K562 (cell line): ENCODE measurements at regions not wholly inside any gene's neighbourhood (a gene's known extent, or its start where the extent isn't known, plus 50 kb on each side); places are given as distances from the start of the nearest gene placed in this dataset.

ENCODE experiments used
- ATAC-seq: fragments of 200-7000 bp; cut with Tn5 transposase; 3 replicates; pipeline ENCODE4 v1.9.1; 2020; ENCODE audit warnings: moderate library complexity
- BruUV-seq: library from RNA; stranded (reverse); fragments of 400-500 nt; replicated peaks from 2 replicates; lab custom pipeline; 2021; lab: Mats Ljungman, UMichigan
- CTCF ChIA-PET: fragments of 300-600 bp; formaldehyde crosslinking; extraction: SDS; loops from one replicate; lab custom pipeline; 2021; ENCODE audit warnings: low intra/inter-chr PET ratio; lab: Yijun Ruan, JAX
- POLR2A ChIA-PET: fragments of 300-600, 350-650 bp; sonication (Branson Sonifier 250); formaldehyde crosslinking; extraction: SDS; loops from one replicate; lab custom pipeline; 2021; ENCODE audit warnings: antibody characterized with exemption, inconsistent platforms; lab: Yijun Ruan, JAX
- DNase-seq, 4 experiments: peaks; one replicate each; pipeline versions ENCODE4 v3.0.0 to v3.0.0-alpha.2; 2011 to 2018; ENCODE audit warnings: low spot score in 3 of 4, mixed read lengths in 3 of 4; ENCODE audit errors: extremely low read depth in 1 of 4
- FAIRE-seq: peaks from 2 replicates; lab custom pipeline; 2011; peaks lifted over from hg19 to GRCh38; lab: Jason Lieb, UNC
- H2AFZ ChIP-seq: 2 replicates; pipeline ENCODE4 v1.6.0; 2011; ENCODE audit warnings: low read depth, low read length, control low read depth, inconsistent platforms
- H3K27ac ChIP-seq: fragments of 200-600 bp; 3 replicates; pipeline ENCODE4 v1.8.0; 2011; ENCODE audit warnings: low read depth, mild to moderate bottlenecking, control low read depth, inconsistent platforms, low read length, moderate library complexity, mixed read lengths; ENCODE audit errors: extremely low read depth
- H3K27me3 ChIP-seq, 2 experiments: fragments of 300-600 bp in 1 of 2; 2 replicates in 1 of 2; 3 replicates in 1 of 2; pipeline versions ENCODE4 v1.6.0 to v1.8.0; 2011; ENCODE audit warnings: inconsistent platforms in 2 of 2, low read length in 2 of 2, mild to moderate bottlenecking in 1 of 2, mixed read lengths in 1 of 2, moderate library complexity in 1 of 2; ENCODE audit not compliant: control insufficient read depth in 2 of 2, insufficient read depth in 2 of 2
- H3K36me3 ChIP-seq: fragments of 300-600 bp; 3 replicates; pipeline ENCODE4 v1.8.0; 2011; ENCODE audit warnings: mild to moderate bottlenecking, low read length, inconsistent platforms; ENCODE audit not compliant: control insufficient read depth, insufficient read depth
- H3K4me1 ChIP-seq, 2 experiments: fragments of 200-600 bp in 1 of 2; replicated peaks in 1 of 2; 2 replicates in 1 of 2; 3 replicates in 1 of 2; pipeline versions ENCODE4 v1.5.1 to v1.8.0; 2011; ENCODE audit warnings: inconsistent platforms in 2 of 2, low read length in 2 of 2, mild to moderate bottlenecking in 1 of 2, mixed read lengths in 1 of 2, moderate library complexity in 1 of 2; ENCODE audit not compliant: control insufficient read depth in 2 of 2, insufficient read depth in 2 of 2
- H3K4me2 ChIP-seq: 2 replicates; pipeline ENCODE4 v1.6.1; 2011; ENCODE audit warnings: low read length, control low read depth, inconsistent platforms, mixed read lengths; ENCODE audit not compliant: insufficient read depth
- H3K4me3 ChIP-seq: fragments of 200-600 bp; sonication (generic), shearing (Covaris generic); 2 replicates; pipeline ENCODE4 v1.5.1; 2016; ENCODE audit warnings: control low read depth, inconsistent platforms
- H3K79me2 ChIP-seq: fragments of 200-600 bp; 3 replicates; pipeline ENCODE4 v1.8.0; 2011; ENCODE audit warnings: low read length, inconsistent platforms; ENCODE audit not compliant: control insufficient read depth, insufficient read depth
- H3K9ac ChIP-seq, 2 experiments: 2 replicates each; pipeline versions ENCODE4 v1.6.0 to v1.6.1; 2011; ENCODE audit warnings: low read depth in 2 of 2, low read length in 2 of 2, control low read depth in 1 of 2, inconsistent platforms in 1 of 2, mild to moderate bottlenecking in 1 of 2, mixed read lengths in 1 of 2; ENCODE audit not compliant: insufficient read depth in 1 of 2
- H3K9me1 ChIP-seq: one replicate; pipeline ENCODE4 v1.6.0; 2011; ENCODE audit warnings: inconsistent platforms, mild to moderate bottlenecking, low read length, moderate library complexity; ENCODE audit not compliant: control insufficient read depth, insufficient read depth
- H3K9me3 ChIP-seq: replicated peaks from 2 replicates; pipeline ENCODE4 v1.5.1; 2011; ENCODE audit warnings: low read depth, low read length, inconsistent platforms; ENCODE audit not compliant: control insufficient read depth, insufficient read depth
- H4K20me1 ChIP-seq: replicated peaks from 2 replicates; pipeline ENCODE4 v1.6.1; 2011; ENCODE audit warnings: low read length, inconsistent platforms, mixed read lengths; ENCODE audit not compliant: control insufficient read depth, insufficient read depth
- ELF4 ChIP-seq: fragments of 450-650 bp; formaldehyde crosslinking; IDR thresholded peaks from 2 replicates; pipeline ENCODE4 v1.4.0; 2022; ENCODE audit warnings: missing genetic modification characterization
- FUS ChIP-seq: fragments of 200-400 bp; formaldehyde crosslinking; optimal IDR thresholded peaks from 2 replicates; pipeline ENCODE3; 2017; ENCODE audit warnings: low read depth, low read length
- GTF2F1 ChIP-seq: IDR thresholded peaks from 2 replicates; pipeline ENCODE4 v1.6.1; 2011; ENCODE audit warnings: low read depth, low read length, improper control_type of control experiment
- HCFC1 ChIP-seq: IDR thresholded peaks from 2 replicates; pipeline ENCODE4 v1.6.1; 2012; ENCODE audit warnings: low read depth, low read length, improper control_type of control experiment
- HNRNPLL ChIP-seq: fragments of 200-400 bp; formaldehyde crosslinking; IDR thresholded peaks from 2 replicates; pipeline ENCODE4 v1.6.1; 2017; ENCODE audit warnings: low read length, low read depth, mild to moderate bottlenecking; ENCODE audit not compliant: poor library complexity, severe bottlenecking
- HNRNPUL1 ChIP-seq: fragments of 200-400 bp; formaldehyde crosslinking; IDR thresholded peaks from 2 replicates; pipeline ENCODE4 v1.6.1; 2017; ENCODE audit warnings: low read length
- NR3C1 ChIP-seq: sonication (generic); formaldehyde crosslinking; IDR thresholded peaks from 2 replicates; pipeline ENCODE4 v1.8.1; 2022; ENCODE audit warnings: missing genetic modification reagents
- PHF21A ChIP-seq: fragments of 450-650 bp; IDR thresholded peaks from 2 replicates; pipeline ENCODE4 v1.6.1; 2017; ENCODE audit warnings: low read depth, borderline replicate concordance
- POLR3A ChIP-seq: IDR thresholded peaks from 2 replicates; pipeline ENCODE4 v1.6.1; 2011; ENCODE audit warnings: borderline replicate concordance, mild to moderate bottlenecking, moderate library complexity; ENCODE audit not compliant: insufficient read length, insufficient read depth; ENCODE audit errors: extremely low read depth
- PTRF ChIP-seq: fragments of 450-650 bp; IDR thresholded peaks from 2 replicates; pipeline ENCODE4 v1.6.1; 2016; ENCODE audit warnings: mild to moderate bottlenecking, missing genetic modification characterization, missing compliant biosample characterization
- RFX1 ChIP-seq: fragments of 450-650 bp; IDR thresholded peaks from 2 replicates; pipeline ENCODE4 v1.6.1; 2016; ENCODE audit warnings: mild to moderate bottlenecking, moderate library complexity
- SMC3 ChIP-seq: conservative IDR thresholded peaks from 2 replicates; pipeline ENCODE4 v1.6.1; 2011; ENCODE audit warnings: low read depth, low read length, improper control_type of control experiment; ENCODE audit not compliant: insufficient read depth
- STAT5A ChIP-seq: IDR thresholded peaks from 2 replicates; pipeline ENCODE4 v1.6.1; 2012; ENCODE audit warnings: low read length, inconsistent platforms, borderline replicate concordance
- STAT6 ChIP-seq: sonication (generic); formaldehyde crosslinking; IDR thresholded peaks from 2 replicates; pipeline ENCODE4 v1.8.1; 2023; ENCODE audit warnings: mild to moderate bottlenecking, missing genetic modification reagents
- TEAD1 ChIP-seq, 2 experiments: fragments of 450-650 bp in 1 of 2; sonication (generic) in 1 of 2; formaldehyde crosslinking; IDR thresholded peaks; 2 replicates each; pipeline versions ENCODE4 v1.4.0 to v1.8.0; 2020 to 2022; ENCODE audit warnings: mild to moderate bottlenecking in 2 of 2, missing genetic modification reagents in 1 of 2
- ZBTB1 ChIP-seq: sonication (generic); formaldehyde crosslinking; IDR thresholded peaks from 2 replicates; pipeline ENCODE4 v1.8.1; 2023; ENCODE audit warnings: missing genetic modification reagents, low read depth, mild to moderate bottlenecking, borderline replicate concordance
- ZFX ChIP-seq: sonication (generic); formaldehyde crosslinking; IDR thresholded peaks from 2 replicates; pipeline ENCODE4 v1.8.0; 2022; ENCODE audit warnings: mild to moderate bottlenecking, missing genetic modification reagents, moderate library complexity
- WGBS: fragments of 100-300 bp; shearing (Covaris generic); methylation state at CpG from one replicate; pipeline ENCODE4 v1.1.6; 2016; ENCODE audit warnings: low coverage, mixed read lengths; ENCODE audit not compliant: insufficient coverage; ENCODE audit errors: missing lambda C conversion rate; 5-methylcytosine and 5-hydroxymethylcytosine counted together
- in situ Hi-C: fragments of 300-500 bp; cut with MboI; formaldehyde crosslinking; loops from 4 replicates; pipeline ENCODE4 v1.15.0; 2018; ENCODE audit warnings: inconsistent platforms, mixed read lengths
- intact Hi-C: fragments of 100-400 bp; cut with micrococcal nuclease; formaldehyde crosslinking; loops from 2 replicates; pipeline ENCODE4 v1.14.2; 2022

DNA sequence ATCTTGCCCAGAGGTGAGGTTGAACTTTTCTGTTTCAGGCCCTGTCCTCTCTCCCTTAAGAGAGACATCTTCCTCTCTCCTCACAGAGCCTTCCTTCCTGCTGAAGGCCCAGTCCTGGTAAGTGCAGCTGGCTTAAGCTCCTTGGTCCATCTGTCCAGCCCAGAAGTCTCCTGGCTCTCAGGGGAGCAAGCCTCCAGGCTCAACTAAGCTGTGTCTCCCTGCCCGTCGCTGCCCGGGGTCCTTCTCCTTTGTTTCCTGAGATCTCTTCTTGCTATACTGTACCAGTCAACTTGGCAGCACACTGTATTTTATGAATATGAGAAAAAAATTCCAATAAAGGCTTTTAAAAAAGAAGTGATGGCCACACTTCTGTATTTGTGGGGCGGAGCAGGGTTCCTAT lies 77.4 kb downstream of the KCNF1 start:
- intact Hi-C loops = no loop called here
- no peak for ATAC-seq
- POLR2A ChIA-PET = interaction anchor here (0.6 to 0.8 kb wide), 2 partner anchors 14 to 31 kb away, joined by 3 read pairs; no protein-coding TSS in a partner anchor

GRCh38 chr2:10989782-10990181 lies 78.0 kb downstream of the KCNF1 start:
- Histone ChIP-seq H4K20me1 (no peaks in the 10 kb centered on the region), H3K9me1 (no peaks in the 10 kb centered on the region), H3K4me3 (no peak overlapping the region), H3K9me3 (no peaks in the 10 kb centered on the region), H3K36me3 (no peaks in the 10 kb centered on the region), H3K79me2 (no peaks in the 10 kb centered on the region), H3K27me3 (peaks cover 12 to 40% of the 10 kb centered on the region in 2 experiments; a peak in 4 of 5 replicates), H3K4me1 (no peaks in the 10 kb centered on the region), H2AFZ (no peak overlapping the region), H3K9ac (no peak overlapping the region), H3K4me2 (no peak overlapping the region), H3K27ac (no peak overlapping the region)
- TF ChIP-seq PHF21A (no peak), FUS (no peak), ZFX (CRISPR knock-in tag) (no peak), SMC3 (no peak), POLR3A (no peak), HNRNPUL1 (no peak), PTRF (no peak), NR3C1 (CRISPR knock-in tag) (no peak), STAT6 (CRISPR knock-in tag) (no peak), HNRNPLL (no peak), RFX1 (no peak), ELF4 (CRISPR knock-in tag) (no peak), HCFC1 (no peak), ZBTB1 (CRISPR knock-in tag) (no peak)
- DNase-seq (no peak), FAIRE-seq (no peak), ATAC-seq (no peak)
- CTCF ChIA-PET = no interaction called here
- POLR2A ChIA-PET = no interaction called here
- no TSS peak for BruUV-seq
- 6% methylated on average over 2 of the region's 2 CpGs for WGBS
- in situ Hi-C loops (no loop called here), intact Hi-C loops (no loop called here)

More for the DNA sequence above, 77.4 kb downstream of the KCNF1 start:
- Histone ChIP-seq H2AFZ (no peak overlapping the region), H3K27ac (no peak overlapping the region), H3K9me3 (no peaks in the 10 kb centered on the region), H3K36me3 (no peaks in the 10 kb centered on the region), H3K27me3 (peaks cover 10 to 42% of the 10 kb centered on the region in 2 experiments; a peak in 4 of 5 replicates), H4K20me1 (no peaks in the 10 kb centered on the region), H3K4me3 (no peak overlapping the region), H3K79me2 (no peaks in the 10 kb centered on the region), H3K9ac (no peak overlapping the region), H3K9me1 (no peaks in the 10 kb centered on the region), H3K4me1 (no peaks in the 10 kb centered on the region), H3K4me2 (no peak overlapping the region)
- in situ Hi-C loops = no loop called here
- DNase-seq (no peak), FAIRE-seq (no peak)
- CTCF ChIA-PET = no interaction called here
- BruUV-seq = no TSS peak
- TF ChIP-seq GTF2F1 (no peak), TEAD1 (CRISPR knock-in tag; IDR thresholded peaks at IDR 0.05) (no peak), POLR3A (no peak), STAT5A (no peak)
- 0% methylated on average over 4 of the region's 4 CpGs for WGBS
